Osteoblast (primary cell): ENCODE measurements at regions not wholly inside any gene's neighbourhood (a gene's known extent, or its start where the extent isn't known, plus 50 kb on each side); places are given as distances from the start of the nearest gene placed in this dataset.

Source experiments
- DNase-seq: peaks from one replicate; pipeline ENCODE4 v3.0.0; 2011; ENCODE audit warnings: low spot score, mixed read lengths; ENCODE audit not compliant: insufficient read length; ENCODE audit errors: missing footprints
- H2AFZ ChIP-seq: 2 replicates; pipeline ENCODE4 v1.6.0; 2011; ENCODE audit warnings: mild to moderate bottlenecking, low read length
- H3K27ac ChIP-seq: 2 replicates; pipeline ENCODE4 v1.5.1; 2011; ENCODE audit warnings: mild to moderate bottlenecking, low read depth, low read length, moderate library complexity
- H3K27me3 ChIP-seq: 2 replicates; pipeline ENCODE4 v1.6.0; 2012; ENCODE audit warnings: mild to moderate bottlenecking, control low read depth, inconsistent platforms, low read length, moderate library complexity; ENCODE audit not compliant: insufficient read depth
- H3K36me3 ChIP-seq: 2 replicates; pipeline ENCODE4 v1.5.1; 2011; ENCODE audit warnings: mild to moderate bottlenecking, low read length, control low read depth, moderate library complexity; ENCODE audit not compliant: insufficient read depth
- H3K4me1 ChIP-seq: 2 replicates; pipeline ENCODE4 v1.5.1; 2011; ENCODE audit warnings: mild to moderate bottlenecking, low read length, control low read depth, moderate library complexity; ENCODE audit not compliant: insufficient read depth
- H3K4me2 ChIP-seq: 2 replicates; pipeline ENCODE4 v1.6.0; 2011; ENCODE audit warnings: mild to moderate bottlenecking, low read length; ENCODE audit not compliant: insufficient read depth
- H3K4me3 ChIP-seq: fragments of 200-600 bp; sonication (generic); 3 replicates; pipeline ENCODE4 v1.5.1; 2012; ENCODE audit warnings: mild to moderate bottlenecking, low read length, inconsistent platforms; ENCODE audit not compliant: insufficient read depth
- H3K79me2 ChIP-seq: 2 replicates; pipeline ENCODE4 v1.6.0; 2012; ENCODE audit warnings: mild to moderate bottlenecking, low read length, control low read depth, inconsistent platforms; ENCODE audit not compliant: insufficient read depth
- H3K9me3 ChIP-seq: 2 replicates; pipeline ENCODE4 v1.5.1; 2011; ENCODE audit warnings: low read depth, low read length, control low read depth
- H4K20me1 ChIP-seq: 2 replicates; pipeline ENCODE4 v1.6.0; 2012; ENCODE audit warnings: mild to moderate bottlenecking, low read length, control low read depth; ENCODE audit not compliant: insufficient read depth
- CTCF ChIP-seq: IDR thresholded peaks from 2 replicates; pipeline ENCODE4 v1.5.1; 2011; ENCODE audit warnings: mild to moderate bottlenecking, low read depth, low read length, moderate library complexity; ENCODE audit errors: extremely low read depth

GRCh38 chr14:101622251-101623076 is 61.2 kb downstream of the DIO3 start:
- no peak overlapping the region for H3K4me2 ChIP-seq
- no peak for TF ChIP-seq CTCF
- no peak for DNase-seq
- H2AFZ ChIP-seq: no peak overlapping the region
- no peaks in the 10 kb centered on the region for H3K36me3 ChIP-seq
- H3K4me3 ChIP-seq: no peak overlapping the region
- H3K79me2 ChIP-seq: no peaks in the 10 kb centered on the region
- no peaks in the 10 kb centered on the region for H3K9me3 ChIP-seq
- H3K4me1 ChIP-seq: no peaks in the 10 kb centered on the region
- H3K27ac ChIP-seq: no peak overlapping the region
- H4K20me1 ChIP-seq: no peaks in the 10 kb centered on the region
- peaks cover 4% of the 10 kb centered on the region for H3K27me3 ChIP-seq

- no peak for TF ChIP-seq CTCF
- Histone ChIP-seq H4K20me1 (no peaks in the 10 kb centered on the region), H3K36me3 (no peaks in the 10 kb centered on the region), H3K4me3 (no peak overlapping the region), H3K27ac (no peak overlapping the region), H3K27me3 (peaks cover 4% of the 10 kb centered on the region), H3K9me3 (no peaks in the 10 kb centered on the region), H3K4me2 (no peak overlapping the region), H3K4me1 (no peaks in the 10 kb centered on the region), H3K79me2 (no peaks in the 10 kb centered on the region), H2AFZ (no peak overlapping the region)
- no peak for DNase-seq
These were observed 61.7 kb downstream of the DIO3 start for GRCh38 chr14:101623077-101623372.

- Histone ChIP-seq H3K36me3 (no peaks in the 10 kb centered on the region), H3K79me2 (no peaks in the 10 kb centered on the region), H3K4me2 (no peak overlapping the region), H3K27me3 (no peaks in the 10 kb centered on the region), H2AFZ (no peak overlapping the region), H3K9me3 (no peaks in the 10 kb centered on the region), H3K4me3 (no peak overlapping the region), H3K27ac (no peak overlapping the region), H3K4me1 (no peaks in the 10 kb centered on the region), H4K20me1 (no peaks in the 10 kb centered on the region)
- TF ChIP-seq CTCF: no peak
- no peak for DNase-seq
These were observed 62.6 kb downstream of the DIO3 start for GRCh38 chr14:101623685-101624444.

GRCh38 chr14:101624536-101624935 is 63.2 kb downstream of the DIO3 start:
- H3K27ac ChIP-seq: no peak overlapping the region
- H3K36me3 ChIP-seq: no peaks in the 10 kb centered on the region
- no peak overlapping the region for H2AFZ ChIP-seq
- H3K27me3 ChIP-seq: no peaks in the 10 kb centered on the region
- no peak overlapping the region for H3K4me3 ChIP-seq
- no peaks in the 10 kb centered on the region for H3K9me3 ChIP-seq
- no peaks in the 10 kb centered on the region for H3K79me2 ChIP-seq
- H3K4me2 ChIP-seq: no peak overlapping the region
- no peak for TF ChIP-seq CTCF
- H3K4me1 ChIP-seq: no peaks in the 10 kb centered on the region
- no peak for DNase-seq
- no peaks in the 10 kb centered on the region for H4K20me1 ChIP-seq
